A549 (cell line): ENCODE measurements at regions not wholly inside any gene's neighbourhood (a gene's known extent, or its start where the extent isn't known, plus 50 kb on each side); places are given as distances from the start of the nearest gene placed in this dataset.

Experiments
- ATAC-seq, 2 experiments: fragments of 200-7000 bp in 1 of 2; fragments of >200 bp in 1 of 2; cut with Nextera tagmentation in 1 of 2; cut with Tn5 transposase in 1 of 2; 3 replicates each; pipeline versions ENCODE4 v1.8.0 to v1.9.1; 2018 to 2020; ENCODE audit warnings: mild to moderate bottlenecking in 1 of 2, moderate library complexity in 1 of 2
- CTCF ChIA-PET: fragments of 300-600 bp; sonication (Branson Sonifier 250); formaldehyde crosslinking; extraction: SDS; loops from one replicate; lab custom pipeline; 2021; ENCODE audit warnings: antibody characterized with exemption, inconsistent platforms; lab: Yijun Ruan, JAX
- POLR2A ChIA-PET: fragments of 350-600 bp; formaldehyde crosslinking; extraction: SDS; loops from one replicate; lab custom pipeline; 2021; ENCODE audit warnings: antibody characterized with exemption, inconsistent platforms; lab: Yijun Ruan, JAX
- DNase-seq, 2 experiments: peaks; one replicate each; pipeline versions ENCODE4 v3.0.0 to v3.0.0-alpha.2; 2011 to 2016; ENCODE audit warnings: low read depth in 1 of 2, low spot score in 1 of 2
- FAIRE-seq: peaks from 2 replicates; lab custom pipeline; 2011; peaks lifted over from hg19 to GRCh38; lab: Jason Lieb, UNC
- H3K27ac ChIP-seq, 2 experiments: fragments of >200 bp; sonication (Bioruptor Twin); formaldehyde crosslinking; 3 replicates each; pipeline ENCODE4 v1.5.1; 2016 to 2017
- H3K4me1 ChIP-seq: fragments of >200 bp; sonication (Bioruptor Twin); formaldehyde crosslinking; 3 replicates; pipeline ENCODE4 v1.6.1; 2016
- H3K4me2 ChIP-seq: fragments of >200 bp; sonication (Bioruptor Twin); formaldehyde crosslinking; 3 replicates; pipeline ENCODE4 v1.6.1; 2016
- H3K4me3 ChIP-seq: fragments of >200 bp; sonication (Bioruptor Twin); formaldehyde crosslinking; 3 replicates; pipeline ENCODE4 v1.5.1; 2016
- H3K9me3 ChIP-seq: fragments of >200 bp; sonication (Bioruptor Twin); formaldehyde crosslinking; 3 replicates; pipeline ENCODE4 v1.6.1; 2016
- ATOH8 ChIP-seq: fragments of 250-450 bp; sonication (Bioruptor Pico); IDR thresholded peaks from 2 replicates; pipeline ENCODE4 v1.5.0; 2020; ENCODE audit warnings: low read depth, mild to moderate bottlenecking, moderate library complexity
- BHLHE40 ChIP-seq: IDR thresholded peaks from 2 replicates; pipeline ENCODE4 v1.6.1; 2012; ENCODE audit warnings: low read depth, low read length, inconsistent platforms
- CBX8 ChIP-seq: fragments of 200-600 bp; sonication (generic); IDR thresholded peaks from 2 replicates; pipeline ENCODE4 v1.6.1; 2016
- CEBPB ChIP-seq, 2 experiments: fragments of >200 bp in 1 of 2; sonication (Bioruptor Twin) in 1 of 2; formaldehyde crosslinking in 1 of 2; IDR thresholded peaks; 2 replicates each; pipeline ENCODE4 v1.6.1; 2012 to 2016
- CTCF ChIP-seq: fragments of >200 bp; sonication (Bioruptor Twin); formaldehyde crosslinking; IDR thresholded peaks from 3 replicates; pipeline ENCODE4 v1.5.1; 2016
- EHMT2 ChIP-seq: fragments of 200-600 bp; sonication (generic); IDR thresholded peaks from 2 replicates; pipeline ENCODE4 v1.6.1; 2016; ENCODE audit warnings: antibody characterized with exemption, low read depth, mild to moderate bottlenecking, moderate library complexity
- EP300 ChIP-seq, 2 experiments: fragments of >200 bp; sonication (Bioruptor Twin); formaldehyde crosslinking; IDR thresholded peaks; 2 replicates in 1 of 2; 3 replicates in 1 of 2; pipeline ENCODE4 v1.6.1; 2016 to 2017
- FOSL2 ChIP-seq, 2 experiments: fragments of 450-650 bp in 1 of 2; fragments of >200 bp in 1 of 2; sonication (Bioruptor Twin) in 1 of 2; formaldehyde crosslinking; IDR thresholded peaks; 2 replicates each; pipeline versions ENCODE4 v1.5.0 to v1.6.1; 2016 to 2020; ENCODE audit warnings: mild to moderate bottlenecking in 1 of 2, moderate library complexity in 1 of 2
- JUN ChIP-seq, 2 experiments: fragments of >200 bp; sonication (Bioruptor Twin); formaldehyde crosslinking; IDR thresholded peaks; 2 replicates in 1 of 2; 3 replicates in 1 of 2; pipeline ENCODE4 v1.6.1; 2016 to 2017
- JUNB ChIP-seq: fragments of >200 bp; sonication (Bioruptor Twin); formaldehyde crosslinking; IDR thresholded peaks from 2 replicates; pipeline ENCODE4 v1.6.1; 2016
- MAFK ChIP-seq: fragments of 450-650 bp; IDR thresholded peaks from 2 replicates; pipeline ENCODE4 v1.6.1; 2014; ENCODE audit not compliant: partially characterized antibody
- MAX ChIP-seq: IDR thresholded peaks from 2 replicates; pipeline ENCODE4 v1.6.1; 2012
- NFE2L2 ChIP-seq: fragments of 150-350 bp; conservative IDR thresholded peaks from 2 replicates; pipeline ENCODE4 v1.6.1; 2014; ENCODE audit warnings: low read length
- NR3C1 ChIP-seq: fragments of >200 bp; sonication (Bioruptor Twin); formaldehyde crosslinking; IDR thresholded peaks from 3 replicates; pipeline ENCODE4 v1.6.1; 2017
- POLR2AphosphoS2 ChIP-seq: conservative IDR thresholded peaks from 2 replicates; pipeline ENCODE4 v1.6.1; 2012; ENCODE audit warnings: low read length, improper control_type of control experiment, inconsistent platforms
- RNF2 ChIP-seq: fragments of 200-600 bp; sonication (generic); IDR thresholded peaks from 2 replicates; pipeline ENCODE4 v1.6.1; 2016; ENCODE audit warnings: low read depth, mild to moderate bottlenecking, antibody characterized with exemption, moderate library complexity, borderline replicate concordance
- SMC3 ChIP-seq: fragments of >200 bp; sonication (Bioruptor Twin); formaldehyde crosslinking; IDR thresholded peaks from 3 replicates; pipeline ENCODE4 v1.6.1; 2018; ENCODE audit warnings: inconsistent platforms
- TFCP2L1 ChIP-seq: fragments of 250-450 bp; sonication (Bioruptor Pico); IDR thresholded peaks from 2 replicates; pipeline ENCODE4 v1.5.0; 2021; ENCODE audit warnings: mild to moderate bottlenecking
- TP53 ChIP-seq: fragments of 250-450 bp; sonication (Bioruptor Pico); IDR thresholded peaks from 2 replicates; pipeline ENCODE4 v1.5.0; 2021; ENCODE audit warnings: mild to moderate bottlenecking, moderate library complexity
- USF2 ChIP-seq: fragments of 450-650 bp; IDR thresholded peaks from 2 replicates; pipeline ENCODE4 v1.6.1; 2014; ENCODE audit warnings: antibody characterized with exemption
- ZC3H11A ChIP-seq: fragments of 450-650 bp; IDR thresholded peaks from 2 replicates; pipeline ENCODE4 v1.6.1; 2014; ENCODE audit warnings: antibody characterized with exemption, mild to moderate bottlenecking
- ZFP36 ChIP-seq: fragments of 450-650 bp; IDR thresholded peaks from 2 replicates; pipeline ENCODE4 v1.6.1; 2014; ENCODE audit warnings: borderline replicate concordance; ENCODE audit not compliant: partially characterized antibody
- ZSCAN20 ChIP-seq: fragments of 250-450 bp; sonication (Bioruptor Pico); IDR thresholded peaks from 2 replicates; pipeline ENCODE4 v1.8.0; 2022; ENCODE audit warnings: mild to moderate bottlenecking, moderate library complexity
- WGBS: methylation state at CpG from one replicate; pipeline ENCODE4 v1.1.6; 2017; ENCODE audit errors: missing lambda C conversion rate; 5-methylcytosine and 5-hydroxymethylcytosine counted together

GRCh38 chr13:100853434-100853833, 178.8 kb upstream of the TMTC4 start (continued):
- no peak for TF ChIP-seq RNF2
- no peak for TF ChIP-seq EP300 (IDR thresholded peaks at IDR 0.05)
- no peak for TF ChIP-seq NR3C1
- TF ChIP-seq SMC3, result no peak

GRCh38 chr13:100852146-100852545, 177.6 kb upstream of the TMTC4 start:
- no peaks in the 10 kb centered on the region for H3K4me1 ChIP-seq
- H3K4me2 ChIP-seq, result no peak overlapping the region
- TF ChIP-seq TFCP2L1 (CRISPR knock-in tag), result no peak
- no peak for TF ChIP-seq JUNB
- no peak for TF ChIP-seq ZSCAN20 (CRISPR knock-in tag)
- TF ChIP-seq ZFP36, result no peak
- no peak for TF ChIP-seq RNF2
- no peak for TF ChIP-seq FOSL2 (IDR thresholded peaks at IDR 0.05)
- TF ChIP-seq FOSL2 (CRISPR knock-in tag; IDR thresholded peaks at IDR 0.05), result no peak
- TF ChIP-seq JUN (IDR thresholded peaks at IDR 0.05), result no peak
- TF ChIP-seq ATOH8 (CRISPR knock-in tag), result no peak
- TF ChIP-seq BHLHE40, result no peak
- no peak for TF ChIP-seq MAX
- no peak for TF ChIP-seq MAFK
- no peak for TF ChIP-seq POLR2AphosphoS2
- TF ChIP-seq EHMT2, result no peak
- TF ChIP-seq ZC3H11A, result no peak
- no peak for TF ChIP-seq NFE2L2
- no peak for TF ChIP-seq TP53 (CRISPR knock-in tag)
- H3K4me3 ChIP-seq, result no peak overlapping the region
- 22% methylated on average over 1 of the region's 1 CpG for WGBS
- no peak for DNase-seq
- H3K9me3 ChIP-seq, result no peaks in the 10 kb centered on the region
- ATAC-seq, result no peak
- H3K27ac ChIP-seq, result no peak overlapping the region
- CTCF ChIA-PET, result no interaction called here
- FAIRE-seq, result no peak
- POLR2A ChIA-PET, result no interaction called here

- H3K4me2 ChIP-seq, result no peak overlapping the region
- TF ChIP-seq USF2, result no peak
- TF ChIP-seq ZSCAN20 (CRISPR knock-in tag), result no peak
- no peak for TF ChIP-seq CBX8
- TF ChIP-seq CEBPB (IDR thresholded peaks at IDR 0.05), result no peak
- TF ChIP-seq CTCF, result no peak
- TF ChIP-seq, all 56 proteins: peak for 0
- no peak overlapping the region for H3K27ac ChIP-seq
- 54% methylated on average over 6 of the region's 6 CpGs for WGBS
- ATAC-seq (no peak), FAIRE-seq (no peak), DNase-seq (no peak)
- ChIA-PET CTCF (no interaction called here), POLR2A (no interaction called here)
- no peaks in the 10 kb centered on the region for H3K9me3 ChIP-seq
- H3K4me3 ChIP-seq, result no peak overlapping the region
- no peaks in the 10 kb centered on the region for H3K4me1 ChIP-seq
Measured at GRCh38 chr13:100848304-100848703, 173.7 kb upstream of the TMTC4 start.
